ENCODE measurements at regions not wholly inside any gene's neighbourhood (a gene's known extent, or its start where the extent isn't known, plus 50 kb on each side); places are given as distances from the start of the nearest gene placed in this dataset.
"Not testable (repeated sequence)": the region's sequence is repeated elsewhere in the genome, so short reads cannot be mapped to it uniquely, and the experiment has no call there.

DNA sequence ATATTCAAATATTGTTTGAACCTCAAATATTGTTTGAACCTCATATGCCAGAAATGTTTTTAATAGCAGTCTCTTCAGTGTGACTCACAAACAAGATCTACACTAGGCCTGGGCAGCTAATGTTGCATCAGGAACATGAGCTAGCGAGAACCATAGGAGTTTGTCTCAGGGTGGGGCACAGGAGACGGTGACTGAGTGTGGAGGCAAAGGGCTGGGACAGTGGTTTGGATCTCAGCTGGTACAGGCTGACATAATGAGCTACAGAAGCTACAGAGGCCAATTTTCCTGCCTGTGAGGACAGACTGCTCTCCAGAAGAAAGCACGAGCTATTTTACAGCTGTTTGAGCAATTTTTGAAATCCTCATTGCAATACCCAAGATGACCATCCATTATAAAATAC is 224.7 kb downstream of the CENPC start:
- ATAC-seq (no peak), DNase-seq (no peak)
- no peak overlapping the region for H3K27ac Mint-ChIP-seq
- H3K9me3 ChIP-seq (ENCODE audit: control insufficient read depth, low read length, poor library complexity, severe bottlenecking) = no peaks in the 10 kb centered on the region
- no peaks in the 10 kb centered on the region for H3K36me3 Mint-ChIP-seq (ENCODE audit: low read depth)
- no peak overlapping the region for H3K4me3 Mint-ChIP-seq
- no peaks in the 10 kb centered on the region for H3K4me1 Mint-ChIP-seq
- peaks cover 22% of the 10 kb centered on the region for H3K27me3 Mint-ChIP-seq

DNA sequence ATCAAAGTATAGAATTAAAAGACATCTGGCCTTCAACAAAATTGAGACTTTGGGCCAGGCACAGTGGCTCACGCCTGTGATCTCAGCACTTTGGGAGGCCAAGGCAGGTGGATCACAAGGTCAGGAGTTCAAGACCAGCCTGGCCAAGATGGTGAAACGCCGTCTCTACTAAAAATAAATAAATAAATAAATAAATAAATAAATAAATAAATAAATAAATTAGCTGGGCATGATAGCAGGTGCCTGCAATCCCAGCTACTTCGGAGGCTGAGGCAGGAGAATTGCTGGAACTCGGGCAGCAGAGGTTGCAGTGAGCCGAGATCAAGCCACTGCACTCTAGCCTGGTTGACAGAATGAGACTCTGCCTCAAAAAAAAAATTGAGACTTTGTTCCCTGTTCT is 225.7 kb downstream of the CENPC start:
- H3K4me3 Mint-ChIP-seq; H3K27ac Mint-ChIP-seq; DNase-seq; H3K36me3 Mint-ChIP-seq (ENCODE audit: low read depth); H3K4me1 Mint-ChIP-seq; H3K9me3 ChIP-seq (ENCODE audit: control insufficient read depth, low read length, poor library complexity, severe bottlenecking); ATAC-seq: not testable (repeated sequence)
- peaks cover 18% of the 10 kb centered on the region for H3K27me3 Mint-ChIP-seq

GRCh38 chr4:67300497-67301185 is 244.7 kb downstream of the CENPC start:
- H3K27ac Mint-ChIP-seq; H3K4me1 Mint-ChIP-seq; H3K36me3 Mint-ChIP-seq (ENCODE audit: low read depth); H3K9me3 ChIP-seq (ENCODE audit: control insufficient read depth, low read length, poor library complexity, severe bottlenecking); ATAC-seq; H3K27me3 Mint-ChIP-seq; H3K4me3 Mint-ChIP-seq; DNase-seq: not testable (repeated sequence)

GRCh38 chr4:67292636-67293035 is 252.7 kb downstream of the CENPC start:
- no peak overlapping the region for H3K4me3 Mint-ChIP-seq
- no peak for ATAC-seq
- H3K9me3 ChIP-seq (ENCODE audit: control insufficient read depth, low read length, poor library complexity, severe bottlenecking) = no peaks in the 10 kb centered on the region
- no peaks in the 10 kb centered on the region for H3K4me1 Mint-ChIP-seq
- H3K27me3 Mint-ChIP-seq = no peaks in the 10 kb centered on the region
- no peaks in the 10 kb centered on the region for H3K36me3 Mint-ChIP-seq (ENCODE audit: low read depth)
- DNase-seq = no peak
- no peak overlapping the region for H3K27ac Mint-ChIP-seq

DNA sequence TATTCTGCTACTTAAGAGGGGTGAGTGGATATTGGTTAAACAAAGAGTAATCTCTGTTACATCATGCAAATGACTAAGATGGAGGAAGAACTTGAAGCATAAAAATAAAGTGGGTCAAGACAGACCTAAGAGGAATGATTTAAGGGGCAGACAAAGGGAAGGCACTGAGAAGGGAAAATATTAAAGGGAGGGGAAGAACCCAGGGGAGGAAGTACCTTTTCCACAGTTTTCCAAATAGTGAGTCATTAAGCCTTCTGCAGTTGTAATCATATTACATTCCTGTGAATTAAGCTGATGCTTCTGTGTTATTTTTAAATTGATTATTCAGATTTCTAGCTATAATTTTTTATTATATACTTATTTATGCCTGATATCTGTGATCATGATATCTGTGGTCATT is 253.3 kb downstream of the CENPC start:
- Mint-ChIP-seq H3K27ac (no peak overlapping the region), H3K36me3 (ENCODE audit: low read depth) (no peaks in the 10 kb centered on the region), H3K4me1 (no peaks in the 10 kb centered on the region), H3K27me3 (no peaks in the 10 kb centered on the region), H3K4me3 (no peak overlapping the region)
- no peak for DNase-seq
- no peaks in the 10 kb centered on the region for H3K9me3 ChIP-seq (ENCODE audit: control insufficient read depth, low read length, poor library complexity, severe bottlenecking)
- ATAC-seq = no peak

GRCh38 chr4:67291644-67292043 is 253.7 kb downstream of the CENPC start:
- H3K36me3 Mint-ChIP-seq (ENCODE audit: low read depth) = no peaks in the 10 kb centered on the region
- no peak for DNase-seq
- H3K27ac Mint-ChIP-seq = no peak overlapping the region
- no peaks in the 10 kb centered on the region for H3K27me3 Mint-ChIP-seq
- no peaks in the 10 kb centered on the region for H3K4me1 Mint-ChIP-seq
- no peak for ATAC-seq
- no peaks in the 10 kb centered on the region for H3K9me3 ChIP-seq (ENCODE audit: control insufficient read depth, low read length, poor library complexity, severe bottlenecking)
- H3K4me3 Mint-ChIP-seq = no peak overlapping the region

DNA sequence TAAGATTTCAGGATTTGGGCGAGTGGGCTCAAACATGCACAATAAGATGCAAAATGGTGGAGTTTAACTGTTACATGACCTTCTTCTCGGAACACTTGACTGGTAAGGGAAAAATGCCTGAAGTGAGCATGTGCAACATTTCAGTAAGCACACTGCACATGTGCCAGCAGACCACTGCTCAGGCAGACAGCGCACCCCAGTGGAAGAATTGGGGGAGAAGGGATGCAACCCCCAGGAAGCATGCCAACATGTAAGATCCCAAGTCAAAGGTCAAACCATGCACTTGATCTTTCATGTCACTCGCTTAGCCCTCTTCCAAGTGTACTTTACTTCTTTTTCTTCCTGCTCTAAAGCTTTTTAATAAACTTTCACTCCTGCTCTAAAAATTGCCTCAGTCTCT is 256.3 kb downstream of the CENPC start:
- H3K4me1 Mint-ChIP-seq = no peaks in the 10 kb centered on the region
- H3K4me3 Mint-ChIP-seq = no peak overlapping the region
- H3K9me3 ChIP-seq (ENCODE audit: control insufficient read depth, low read length, poor library complexity, severe bottlenecking) = no peaks in the 10 kb centered on the region
- H3K36me3 Mint-ChIP-seq (ENCODE audit: low read depth) = no peaks in the 10 kb centered on the region
- DNase-seq = no peak
- no peak overlapping the region for H3K27ac Mint-ChIP-seq
- no peaks in the 10 kb centered on the region for H3K27me3 Mint-ChIP-seq
- ATAC-seq = no peak

- H3K4me1 Mint-ChIP-seq = no peaks in the 10 kb centered on the region
- ATAC-seq (no peak), DNase-seq (no peak)
- no peak overlapping the region for H3K4me3 Mint-ChIP-seq
- no peaks in the 10 kb centered on the region for H3K27me3 Mint-ChIP-seq
- no peak overlapping the region for H3K27ac Mint-ChIP-seq
- H3K9me3 ChIP-seq (ENCODE audit: control insufficient read depth, low read length, poor library complexity, severe bottlenecking) = no peaks in the 10 kb centered on the region
- no peaks in the 10 kb centered on the region for H3K36me3 Mint-ChIP-seq (ENCODE audit: low read depth)
Measured at GRCh38 chr4:67286724-67287123, 258.6 kb downstream of the CENPC start.

- DNase-seq (no peak), ATAC-seq (no peak)
- no peak overlapping the region for H3K27ac Mint-ChIP-seq
- no peaks in the 10 kb centered on the region for H3K36me3 Mint-ChIP-seq (ENCODE audit: low read depth)
- no peak overlapping the region for H3K4me3 Mint-ChIP-seq
- H3K27me3 Mint-ChIP-seq = no peaks in the 10 kb centered on the region
- H3K9me3 ChIP-seq (ENCODE audit: control insufficient read depth, low read length, poor library complexity, severe bottlenecking) = no peaks in the 10 kb centered on the region
- no peaks in the 10 kb centered on the region for H3K4me1 Mint-ChIP-seq
Measured at GRCh38 chr4:67282749-67283148, 262.6 kb downstream of the CENPC start.

- no peak overlapping the region for H3K4me3 Mint-ChIP-seq
- no peak for DNase-seq
- H3K4me1 Mint-ChIP-seq = no peaks in the 10 kb centered on the region
- no peak overlapping the region for H3K27ac Mint-ChIP-seq
- H3K36me3 Mint-ChIP-seq (ENCODE audit: low read depth) = no peaks in the 10 kb centered on the region
- no peak for ATAC-seq
- H3K27me3 Mint-ChIP-seq = no peaks in the 10 kb centered on the region
- no peaks in the 10 kb centered on the region for H3K9me3 ChIP-seq (ENCODE audit: control insufficient read depth, low read length, poor library complexity, severe bottlenecking)
Measured at GRCh38 chr4:67275179-67275750, 270.0 kb downstream of the CENPC start.

- not testable (repeated sequence) for H3K27me3 Mint-ChIP-seq; H3K36me3 Mint-ChIP-seq (ENCODE audit: low read depth); H3K27ac Mint-ChIP-seq; H3K4me1 Mint-ChIP-seq; H3K4me3 Mint-ChIP-seq; ATAC-seq; H3K9me3 ChIP-seq (ENCODE audit: control insufficient read depth, low read length, poor library complexity, severe bottlenecking); DNase-seq
Measured at GRCh38 chr4:67274671-67275070, 270.6 kb downstream of the CENPC start.

- DNase-seq = no peak
- Mint-ChIP-seq H3K4me1 (no peaks in the 10 kb centered on the region), H3K4me3 (no peak overlapping the region), H3K36me3 (ENCODE audit: low read depth) (no peaks in the 10 kb centered on the region), H3K27me3 (no peaks in the 10 kb centered on the region), H3K27ac (no peak overlapping the region)
- ATAC-seq = no peak
- H3K9me3 ChIP-seq (ENCODE audit: control insufficient read depth, low read length, poor library complexity, severe bottlenecking) = no peaks in the 10 kb centered on the region
Measured at GRCh38 chr4:67273666-67274065, 271.6 kb downstream of the CENPC start.

- ATAC-seq = no peak
- H3K4me1 Mint-ChIP-seq = no peaks in the 10 kb centered on the region
- no peak for DNase-seq
- H3K36me3 Mint-ChIP-seq (ENCODE audit: low read depth) = no peaks in the 10 kb centered on the region
- no peaks in the 10 kb centered on the region for H3K27me3 Mint-ChIP-seq
- no peak overlapping the region for H3K27ac Mint-ChIP-seq
- no peak overlapping the region for H3K4me3 Mint-ChIP-seq
- H3K9me3 ChIP-seq (ENCODE audit: control insufficient read depth, low read length, poor library complexity, severe bottlenecking) = no peaks in the 10 kb centered on the region
Measured at GRCh38 chr4:67261971-67262370, 283.3 kb downstream of the CENPC start.

DNA sequence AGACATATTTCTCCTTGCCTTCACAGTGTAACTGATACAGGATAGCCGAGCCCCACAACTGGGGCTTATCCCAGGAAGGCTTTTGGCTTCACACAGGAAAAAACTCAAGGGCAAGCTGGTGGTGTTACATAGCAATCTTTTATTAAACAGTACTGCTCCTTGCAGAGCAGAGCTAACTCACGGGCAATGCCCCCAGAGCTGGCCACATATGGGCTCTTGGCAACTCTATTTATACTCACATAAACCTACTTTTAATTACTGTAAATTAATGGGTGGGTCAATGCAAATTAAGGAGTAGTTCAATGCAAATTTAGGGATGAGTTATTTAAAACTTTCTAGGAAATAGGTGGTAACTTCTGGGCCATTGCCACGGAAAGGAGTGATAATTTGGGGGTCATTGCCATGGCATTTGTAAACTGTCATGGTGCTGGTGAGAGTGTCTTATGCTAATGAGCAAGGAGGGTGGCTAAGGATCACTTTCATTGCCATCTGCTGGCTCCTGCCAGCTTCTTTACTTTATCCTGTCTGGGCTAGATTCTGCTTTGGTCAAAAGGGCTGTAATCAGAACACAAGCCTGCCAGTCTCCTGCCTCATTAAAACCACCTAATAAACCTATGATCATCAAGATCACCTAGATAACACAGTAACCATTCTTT is 288.8 kb downstream of the CENPC start:
- Mint-ChIP-seq H3K4me3 (no peak overlapping the region), H3K4me1 (no peaks in the 10 kb centered on the region), H3K36me3 (ENCODE audit: low read depth) (no peaks in the 10 kb centered on the region), H3K27me3 (no peaks in the 10 kb centered on the region), H3K27ac (no peak overlapping the region)
- no peaks in the 10 kb centered on the region for H3K9me3 ChIP-seq (ENCODE audit: control insufficient read depth, low read length, poor library complexity, severe bottlenecking)
- DNase-seq (no peak), ATAC-seq (no peak)
